NB4 (cell line): ENCODE measurements at regions not wholly inside any gene's neighbourhood (a gene's known extent, or its start where the extent isn't known, plus 50 kb on each side); places are given as distances from the start of the nearest gene placed in this dataset.

Source experiments
- POLR2A ChIP-seq: IDR thresholded peaks from 2 replicates; pipeline ENCODE4 v1.6.1; 2011; ENCODE audit warnings: mild to moderate bottlenecking; ENCODE audit not compliant: insufficient read length; ENCODE audit errors: extremely low read depth
- TF ChIP-seq, protein P1 (sequence below): IDR thresholded peaks from one replicate; pipeline ENCODE4 v1.5.1; 2012; ENCODE audit warnings: low read depth, low read length

GRCh38 chr12:87925021-87925420 is 104.2 kb downstream of the C12orf50 start:
- TF ChIP-seq, protein P1, sequence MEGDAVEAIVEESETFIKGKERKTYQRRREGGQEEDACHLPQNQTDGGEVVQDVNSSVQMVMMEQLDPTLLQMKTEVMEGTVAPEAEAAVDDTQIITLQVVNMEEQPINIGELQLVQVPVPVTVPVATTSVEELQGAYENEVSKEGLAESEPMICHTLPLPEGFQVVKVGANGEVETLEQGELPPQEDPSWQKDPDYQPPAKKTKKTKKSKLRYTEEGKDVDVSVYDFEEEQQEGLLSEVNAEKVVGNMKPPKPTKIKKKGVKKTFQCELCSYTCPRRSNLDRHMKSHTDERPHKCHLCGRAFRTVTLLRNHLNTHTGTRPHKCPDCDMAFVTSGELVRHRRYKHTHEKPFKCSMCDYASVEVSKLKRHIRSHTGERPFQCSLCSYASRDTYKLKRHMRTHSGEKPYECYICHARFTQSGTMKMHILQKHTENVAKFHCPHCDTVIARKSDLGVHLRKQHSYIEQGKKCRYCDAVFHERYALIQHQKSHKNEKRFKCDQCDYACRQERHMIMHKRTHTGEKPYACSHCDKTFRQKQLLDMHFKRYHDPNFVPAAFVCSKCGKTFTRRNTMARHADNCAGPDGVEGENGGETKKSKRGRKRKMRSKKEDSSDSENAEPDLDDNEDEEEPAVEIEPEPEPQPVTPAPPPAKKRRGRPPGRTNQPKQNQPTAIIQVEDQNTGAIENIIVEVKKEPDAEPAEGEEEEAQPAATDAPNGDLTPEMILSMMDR: no peak
- no peak for TF ChIP-seq POLR2A
